ENCODE measurements at regions not wholly inside any gene's neighbourhood (a gene's known extent, or its start where the extent isn't known, plus 50 kb on each side); places are given as distances from the start of the nearest gene placed in this dataset.
"Not testable (repeated sequence)": the region's sequence is repeated elsewhere in the genome, so short reads cannot be mapped to it uniquely, and the experiment has no call there.

- DNase-seq = no peak
Measured at GRCh38 chr5:115435778-115436712, 108.5 kb downstream of the FEM1C start.

- DNase-seq = no peak
Measured at GRCh38 chr5:115435065-115435777, 109.4 kb downstream of the FEM1C start.

- no peak for DNase-seq
Measured at GRCh38 chr5:115433918-115434317, 110.7 kb downstream of the FEM1C start.

- peak; percentile 47 for DNase-seq
Measured at GRCh38 chr5:115432691-115433090, 111.9 kb downstream of the FEM1C start.

DNA sequence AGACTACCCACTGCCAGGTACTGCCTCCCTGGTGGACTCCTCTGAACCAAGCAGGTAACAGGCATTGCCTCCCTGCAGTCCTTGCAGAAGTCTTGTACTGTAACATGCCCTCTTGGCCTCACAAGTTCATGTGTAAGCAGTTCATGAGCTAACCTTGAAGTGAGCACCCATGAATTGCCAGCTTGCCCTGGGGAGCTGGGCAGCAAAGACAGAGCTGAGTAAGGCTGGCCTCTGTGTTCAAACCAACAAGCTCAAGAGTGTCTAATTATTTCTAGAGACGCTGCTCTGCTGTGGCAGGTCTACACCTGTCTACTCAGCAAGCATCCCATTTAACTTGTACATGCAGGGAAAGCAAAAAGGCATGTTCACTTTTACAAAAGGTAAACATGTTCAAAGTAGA lies 113.5 kb downstream of the FEM1C start:
- peak; percentile 54 for DNase-seq

DNA sequence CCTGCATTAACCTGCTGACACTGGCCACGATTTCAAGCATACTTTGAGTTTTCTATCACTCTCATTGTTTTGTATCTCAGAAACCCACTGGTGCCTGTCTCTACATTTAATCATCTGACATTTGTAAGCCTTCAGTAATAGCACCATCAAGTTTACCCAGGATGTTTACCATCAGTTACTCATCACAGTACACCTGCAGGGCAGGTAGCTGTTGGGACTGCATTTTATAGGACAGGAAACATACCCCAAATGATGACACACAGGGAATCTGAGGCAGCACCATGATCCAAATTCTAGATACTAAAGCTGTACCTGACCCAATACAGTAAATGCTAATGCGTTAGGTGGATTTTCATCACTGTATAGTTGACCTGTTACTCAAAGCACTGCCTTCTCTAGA lies 114.2 kb downstream of the FEM1C start:
- DNase-seq = no peak

GRCh38 chr5:115429345-115429940 lies 115.1 kb downstream of the FEM1C start:
- DNase-seq = no peak

DNA sequence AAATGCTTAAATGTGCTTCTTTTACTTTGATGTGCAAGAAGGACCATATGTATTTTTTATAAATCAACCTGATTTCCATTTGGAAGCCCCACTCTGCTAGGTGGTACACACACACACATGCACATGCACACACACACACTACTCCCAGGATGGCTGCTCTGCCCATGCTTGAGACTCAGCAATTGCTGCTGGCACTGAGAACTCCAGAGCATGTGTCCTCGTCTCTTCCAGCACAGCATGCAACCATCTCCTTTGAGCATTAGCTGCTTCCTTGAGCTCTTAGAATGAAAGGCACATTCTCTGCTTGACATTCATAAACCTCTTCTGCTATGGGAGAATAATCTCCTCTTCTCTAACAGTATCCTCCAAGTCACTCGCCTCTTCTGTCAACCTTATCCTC lies 115.9 kb downstream of the FEM1C start:
- no peak for DNase-seq

DNA sequence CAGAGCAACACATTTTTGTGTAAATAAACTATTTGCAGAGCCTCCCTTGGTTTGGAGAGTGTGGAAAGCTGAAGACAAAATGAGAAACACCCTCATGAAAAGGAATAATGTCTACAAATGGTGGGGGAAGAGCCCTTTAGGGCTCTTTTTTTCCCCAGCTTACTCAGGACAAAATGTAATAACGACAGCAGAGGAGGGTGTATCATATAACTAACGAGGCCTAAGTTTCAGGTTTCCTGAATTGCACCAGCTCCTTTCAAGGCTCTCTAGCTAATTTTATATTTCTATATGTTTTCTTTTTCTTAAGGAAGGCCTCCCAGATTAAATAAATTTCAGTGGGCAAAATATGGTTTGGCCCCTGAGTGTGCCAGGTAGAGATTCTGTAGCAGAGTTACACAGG lies 116.3 kb downstream of the FEM1C start:
- no peak for DNase-seq

GRCh38 chr5:115424446-115424845 lies 120.1 kb downstream of the FEM1C start:
- no peak for DNase-seq

DNA sequence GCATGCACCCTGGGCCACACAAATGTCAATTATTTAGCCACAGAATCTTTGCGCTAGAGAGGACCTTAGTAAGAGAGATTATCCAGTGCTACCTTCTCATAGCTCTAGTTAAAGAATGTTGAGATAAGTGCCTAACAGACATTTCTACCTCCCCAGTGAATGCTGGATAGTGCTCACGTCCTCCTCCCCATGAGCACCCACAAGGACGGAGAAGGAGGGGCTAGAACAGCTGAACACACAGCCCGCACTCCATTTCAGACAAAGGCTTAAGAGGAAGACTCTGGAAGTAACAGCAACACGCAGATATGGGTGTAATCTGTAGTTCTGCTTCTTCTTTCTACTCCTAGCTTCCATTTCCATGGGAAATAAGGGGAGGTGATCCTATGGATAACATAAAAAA lies 120.5 kb downstream of the FEM1C start:
- DNase-seq = no peak

- DNase-seq = no peak
Measured at GRCh38 chr5:115423541-115423940, 121.0 kb downstream of the FEM1C start.

GRCh38 chr5:115423051-115423450 lies 121.5 kb downstream of the FEM1C start:
- no peak for DNase-seq

DNA sequence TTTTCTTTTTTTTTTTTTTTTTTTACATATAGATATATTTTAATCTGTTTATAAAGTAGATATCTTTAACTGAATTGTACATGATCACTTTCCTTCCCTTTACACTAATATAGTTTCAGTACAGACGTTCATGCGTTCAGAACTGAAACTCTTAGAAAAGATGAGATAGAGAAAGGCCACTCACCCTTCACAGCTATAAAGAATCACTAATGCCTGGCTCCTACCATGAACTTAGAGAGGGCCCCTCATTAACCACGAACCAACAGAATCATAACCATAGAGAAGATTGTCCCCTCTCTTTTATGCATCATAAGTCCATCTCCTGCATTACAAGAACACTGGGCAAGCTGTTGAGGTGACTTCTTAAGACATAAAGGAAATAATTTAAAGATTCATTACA lies 123.8 kb downstream of the FEM1C start:
- not testable (repeated sequence) for DNase-seq

GRCh38 chr5:115419846-115420585 lies 123.6 kb upstream of the CCDC112 start:
- DNase-seq = no peak

DNA sequence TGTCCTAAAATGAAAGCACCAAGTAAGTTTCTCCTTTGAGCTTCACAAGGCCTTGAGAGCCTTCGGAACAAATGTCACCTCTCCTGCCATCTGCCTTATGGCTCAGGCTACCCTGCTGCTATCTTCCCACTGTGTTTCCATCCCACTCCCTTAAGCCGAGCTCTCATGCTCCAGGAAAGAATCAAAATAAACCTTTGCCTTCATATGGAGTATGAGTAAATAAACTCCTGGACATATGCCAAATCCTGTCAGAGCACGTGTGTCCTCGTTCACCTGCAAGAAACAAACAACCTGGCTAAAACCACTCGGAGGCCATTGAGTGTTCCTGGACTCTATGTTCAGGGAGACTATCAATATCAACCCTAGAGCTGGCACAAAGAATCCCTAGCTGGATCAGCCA lies 122.3 kb upstream of the CCDC112 start:
- DNase-seq = peak; percentile 80

DNA sequence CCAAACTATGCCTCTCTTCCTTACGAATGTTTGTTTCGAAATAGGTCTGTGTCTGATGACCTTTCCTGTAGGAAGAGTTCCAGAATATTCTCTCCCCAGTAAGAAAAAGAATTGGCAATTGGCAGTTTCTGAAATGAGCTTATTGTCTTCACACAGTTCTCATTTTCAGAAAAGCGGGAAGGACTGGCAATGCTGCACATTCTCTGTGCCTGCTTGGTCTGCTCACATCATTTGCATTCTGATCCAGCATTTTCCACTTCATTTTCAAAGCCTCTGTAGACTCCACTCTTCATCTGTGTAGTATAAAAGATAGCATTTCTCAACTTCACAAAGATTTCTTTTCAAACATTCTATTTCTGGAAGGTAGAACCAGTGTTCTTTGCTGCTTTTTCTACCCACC lies 120.6 kb upstream of the CCDC112 start:
- DNase-seq = no peak

GRCh38 chr5:115415143-115415491 lies 118.7 kb upstream of the CCDC112 start:
- DNase-seq = peak; percentile 53

GRCh38 chr5:115414406-115415142 lies 118.1 kb upstream of the CCDC112 start:
- DNase-seq = no peak

DNA sequence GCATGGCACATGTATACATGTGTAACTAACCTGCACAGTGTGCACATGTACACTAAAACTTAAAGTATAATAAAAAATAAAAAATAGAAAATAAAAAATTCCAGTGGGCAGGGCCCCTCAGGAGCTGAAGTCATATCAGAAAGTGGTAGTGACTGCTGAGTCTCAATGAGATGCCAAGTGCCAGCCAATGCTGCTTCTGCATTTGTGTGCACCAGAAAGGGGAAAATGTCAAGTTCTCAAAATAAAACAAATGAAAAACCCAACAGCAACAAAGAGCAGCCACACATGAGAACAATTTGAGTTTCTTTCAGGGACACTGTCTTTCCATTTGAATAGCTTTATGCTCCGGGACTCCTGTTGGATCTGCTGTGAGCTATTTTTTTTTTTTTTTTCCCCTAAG lies 117.2 kb upstream of the CCDC112 start:
- no peak for DNase-seq

- no peak for DNase-seq
Measured at GRCh38 chr5:115409094-115409493, 112.6 kb upstream of the CCDC112 start.

- DNase-seq = no peak
Measured at GRCh38 chr5:115402822-115403577, 106.5 kb upstream of the CCDC112 start.

Measured in DMS153 (cell line).